Mucosa of gallbladder (tissue), 1 donor: ENCODE measurements at regions not wholly inside any gene's neighbourhood (a gene's known extent, or its start where the extent isn't known, plus 50 kb on each side); places are given as distances from the start of the nearest gene placed in this dataset.
"Not testable (repeated sequence)": the region's sequence is repeated elsewhere in the genome, so short reads cannot be mapped to it uniquely, and the experiment has no call there.

Experiments
- DNase-seq: peaks from one replicate; pipeline ENCODE4 v3.0.0-alpha.2; 2020; ENCODE audit warnings: low spot score
- donor health status: DM: no; HTN: no; CAD: no.

DNA sequence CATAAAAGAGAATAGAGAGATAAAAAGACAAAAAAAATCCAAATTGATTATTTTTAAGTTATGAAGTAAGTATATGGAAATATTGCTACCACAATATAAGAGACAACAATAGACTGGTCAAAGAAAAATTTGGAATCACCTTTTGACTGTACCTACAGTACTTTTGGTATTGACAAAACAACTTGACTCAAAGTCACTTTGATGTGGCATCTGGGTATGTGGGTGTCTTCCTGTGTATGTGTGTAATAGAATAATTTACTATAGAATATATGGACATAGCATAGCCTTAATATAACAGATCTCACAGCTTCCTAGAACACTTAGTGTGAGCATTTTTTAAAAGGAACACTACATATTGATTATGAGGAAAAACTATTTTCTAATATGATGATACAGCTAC, 1016.2 kb upstream of the PCDH20 start:
- no peak for DNase-seq

GRCh38 chr13:62418872-62419271, 1003.2 kb upstream of the PCDH20 start:
- DNase-seq, result no peak

DNA sequence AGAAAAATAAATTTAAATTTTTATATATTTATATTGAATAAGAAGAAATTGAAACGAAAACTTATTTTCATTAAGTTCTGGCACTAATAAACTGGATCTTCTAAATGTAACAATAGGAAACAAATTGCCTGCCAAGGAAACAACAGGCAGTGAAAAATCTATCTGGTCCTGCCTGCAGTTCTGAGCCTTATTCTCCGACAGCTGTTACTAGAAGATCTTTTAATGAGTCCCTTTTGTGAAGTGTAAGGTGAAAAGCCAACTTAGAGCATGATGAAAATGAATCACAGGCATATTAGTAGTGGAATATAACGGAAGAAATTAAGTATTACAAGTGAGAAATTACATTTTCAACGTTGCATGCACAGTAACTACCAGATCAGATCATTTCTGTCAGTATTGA, 1002.7 kb upstream of the PCDH20 start:
- no peak for DNase-seq

- no peak for DNase-seq
Measured at GRCh38 chr13:62407871-62408270, 992.2 kb upstream of the PCDH20 start.

GRCh38 chr13:62388515-62388914, 972.9 kb upstream of the PCDH20 start:
- no peak for DNase-seq

- no peak for DNase-seq
Measured at GRCh38 chr13:62387647-62388046, 972.0 kb upstream of the PCDH20 start.

DNA sequence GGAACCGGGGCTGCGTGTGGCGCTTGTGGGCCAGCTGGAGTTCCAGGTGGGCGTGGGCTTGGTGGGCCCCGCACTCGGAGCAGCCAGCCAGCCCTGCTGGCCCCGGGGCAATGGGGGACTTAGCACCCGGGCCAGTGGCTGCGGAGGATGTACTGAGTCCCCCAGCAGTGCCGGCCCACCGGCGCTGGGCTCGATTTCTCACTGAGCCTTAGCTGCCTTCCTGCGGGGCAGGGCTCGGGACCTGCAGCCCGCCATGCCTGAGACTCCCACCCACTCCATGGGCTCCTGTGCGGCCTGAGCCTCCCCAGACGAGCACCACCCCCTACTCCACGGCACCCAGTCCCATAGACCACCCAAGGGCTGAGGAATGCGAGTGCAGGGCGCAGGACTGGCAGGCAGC, 963.6 kb upstream of the PCDH20 start:
- DNase-seq, result not testable (repeated sequence)

DNA sequence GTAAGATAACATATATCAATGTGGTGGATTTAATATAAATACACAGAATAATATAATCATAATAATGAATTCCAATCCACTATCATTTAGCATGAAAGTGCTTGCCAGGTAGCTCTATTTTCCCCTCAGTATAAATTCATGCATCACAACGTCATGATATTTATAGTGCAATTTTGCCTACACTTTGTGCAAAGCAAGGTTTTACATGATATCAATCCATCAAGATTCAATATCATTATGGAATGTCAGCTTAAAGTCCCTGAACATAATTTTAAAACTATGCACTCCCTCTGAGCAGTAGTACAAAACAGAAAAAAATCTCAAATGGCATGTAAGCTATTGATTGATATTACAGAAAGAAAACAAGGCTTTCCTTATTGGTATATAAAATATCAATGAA, 962.2 kb upstream of the PCDH20 start:
- no peak for DNase-seq

GRCh38 chr13:62375653-62376052, 960.0 kb upstream of the PCDH20 start:
- no peak for DNase-seq

DNA sequence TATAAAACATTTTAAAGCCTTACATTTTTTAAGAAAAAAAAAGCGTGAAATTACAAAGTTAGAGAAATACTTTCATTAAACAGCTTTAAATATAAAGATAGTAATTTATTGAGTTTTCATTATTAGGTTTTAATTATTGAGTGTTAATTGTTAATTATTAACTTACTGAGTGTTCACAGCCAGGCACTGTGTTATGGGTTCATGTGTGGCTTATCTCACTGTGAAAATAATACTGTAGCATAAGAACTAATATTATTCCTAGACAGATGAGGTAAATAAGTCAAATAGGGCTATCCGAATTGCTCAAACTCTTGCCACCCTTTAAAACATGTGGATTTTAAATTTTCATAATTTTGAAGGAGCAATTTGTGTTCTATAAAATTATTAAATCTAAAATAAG, 956.1 kb upstream of the PCDH20 start:
- no peak for DNase-seq

GRCh38 chr13:62367971-62368370, 952.3 kb upstream of the PCDH20 start:
- DNase-seq, result not testable (repeated sequence)

DNA sequence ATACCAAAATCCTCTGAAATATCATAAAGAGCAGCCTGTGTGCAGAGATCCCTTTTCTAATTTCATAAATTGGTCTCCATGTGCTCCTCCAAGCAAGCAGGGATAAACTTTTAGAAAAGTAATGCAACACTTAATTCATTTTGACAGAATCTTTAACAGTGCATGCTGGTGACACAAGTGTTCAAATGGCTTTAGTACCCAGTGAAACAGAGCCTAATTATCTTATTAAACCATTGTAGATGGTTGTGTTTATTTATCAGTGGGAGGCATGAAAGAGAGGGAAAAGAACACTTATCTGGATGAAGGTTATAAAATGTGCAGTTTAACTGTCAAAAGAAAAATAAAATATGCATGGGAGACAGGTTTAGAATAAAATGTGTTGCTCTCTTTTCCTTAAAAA, 945.0 kb upstream of the PCDH20 start:
- DNase-seq, result no peak

GRCh38 chr13:62358646-62358932, 942.9 kb upstream of the PCDH20 start:
- DNase-seq, result no peak

- no peak for DNase-seq
Measured at GRCh38 chr13:62357887-62358645, 942.4 kb upstream of the PCDH20 start.

- DNase-seq, result no peak
Measured at GRCh38 chr13:62356977-62357376, 941.3 kb upstream of the PCDH20 start.

DNA sequence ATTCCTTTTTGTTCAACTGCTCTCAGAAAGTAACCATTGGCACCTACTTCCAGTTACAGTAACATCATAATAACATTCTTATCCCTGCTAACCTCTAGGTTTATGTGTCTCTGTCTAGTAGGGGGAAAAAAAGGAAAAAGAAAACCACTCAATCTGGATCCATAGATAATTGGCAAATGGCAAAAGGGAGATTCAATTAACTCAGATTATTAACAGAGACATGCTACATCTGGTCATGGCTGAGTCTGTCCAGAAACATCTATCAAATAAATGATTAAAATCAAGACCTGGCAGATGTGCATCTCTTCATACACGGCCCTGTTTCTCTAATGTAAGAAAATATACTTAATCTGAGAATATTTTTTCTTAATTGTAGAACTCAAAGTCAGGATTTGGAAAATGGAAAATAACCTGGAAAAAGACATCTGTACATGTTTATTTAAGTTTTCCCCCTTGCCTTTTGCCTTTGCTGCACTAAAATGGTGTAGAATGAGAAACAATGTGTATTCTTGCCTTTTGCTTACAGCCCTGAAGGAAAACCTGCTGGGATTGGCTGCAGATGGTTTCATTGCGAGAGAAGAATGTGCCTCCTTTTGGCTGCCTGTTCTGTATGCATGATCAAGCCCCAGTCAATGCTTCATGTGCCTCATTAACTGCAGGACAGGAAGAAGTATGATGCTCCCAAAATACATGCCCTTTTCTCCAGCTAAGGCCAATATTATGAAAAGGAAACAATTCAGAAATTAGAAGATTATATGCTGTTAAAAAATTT, 921.6 kb upstream of the PCDH20 start:
- DNase-seq, result no peak

DNA sequence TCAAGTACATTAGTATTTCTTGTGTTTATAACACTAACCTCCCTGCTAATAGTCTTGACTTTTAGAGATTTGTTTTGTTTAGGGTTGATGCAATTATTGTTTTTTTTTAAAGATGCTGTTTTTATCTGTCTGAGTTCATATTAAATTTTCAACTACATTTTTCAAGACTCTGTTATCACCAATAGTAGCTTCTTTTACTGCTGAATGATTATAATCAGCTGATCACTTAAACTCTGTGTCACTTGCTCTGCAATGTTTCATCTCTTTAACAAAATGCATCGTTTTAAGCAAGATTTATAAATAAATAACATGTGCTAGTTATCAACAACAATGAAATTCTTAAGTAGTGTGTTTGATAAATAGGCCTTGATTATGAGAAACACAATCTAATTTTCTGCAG, 920.9 kb upstream of the PCDH20 start:
- DNase-seq, result no peak

DNA sequence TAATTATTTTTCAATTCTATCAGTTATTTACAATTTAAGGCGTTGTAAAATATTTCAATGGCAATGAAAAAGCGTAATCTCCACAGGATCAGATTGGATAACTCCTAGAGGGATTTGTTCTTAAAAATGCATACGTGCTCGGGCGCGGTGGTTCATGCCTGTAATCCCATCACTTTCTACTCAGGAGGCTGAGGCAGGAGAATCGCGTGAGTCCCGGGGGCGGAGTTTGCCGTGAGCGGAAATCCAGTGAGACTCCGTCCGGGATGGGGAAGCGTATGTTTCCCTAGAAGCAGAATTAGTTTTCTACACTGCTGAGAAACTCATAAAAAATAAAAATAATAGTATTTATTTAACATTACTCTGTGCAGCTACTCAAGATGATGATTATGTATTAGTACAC, 917.8 kb upstream of the PCDH20 start:
- DNase-seq, result no peak

DNA sequence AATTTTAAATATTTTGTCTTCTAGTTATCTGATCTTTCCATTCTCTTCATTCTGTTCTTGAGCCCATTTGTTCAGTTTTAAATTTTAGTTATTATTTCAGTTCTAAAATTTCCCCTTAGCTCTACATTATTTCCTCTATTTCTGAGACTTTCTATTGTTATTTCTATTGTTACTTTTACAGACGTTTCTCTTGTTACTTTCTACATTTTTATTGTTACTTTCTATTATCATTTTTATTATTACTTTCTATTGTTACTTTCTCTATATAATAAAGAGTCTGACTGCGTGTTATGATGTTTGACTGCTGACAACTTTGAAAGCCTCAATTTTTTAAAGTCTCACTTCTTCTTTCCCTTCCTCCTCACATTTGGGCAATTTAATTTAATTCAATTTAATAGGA, 915.7 kb upstream of the PCDH20 start:
- no peak for DNase-seq

GRCh38 chr13:62327367-62327766, 911.7 kb upstream of the PCDH20 start:
- no peak for DNase-seq

- DNase-seq, result no peak
Measured at GRCh38 chr13:62324842-62325241, 909.2 kb upstream of the PCDH20 start.

GRCh38 chr13:62321895-62322294, 906.2 kb upstream of the PCDH20 start:
- no peak for DNase-seq

DNA sequence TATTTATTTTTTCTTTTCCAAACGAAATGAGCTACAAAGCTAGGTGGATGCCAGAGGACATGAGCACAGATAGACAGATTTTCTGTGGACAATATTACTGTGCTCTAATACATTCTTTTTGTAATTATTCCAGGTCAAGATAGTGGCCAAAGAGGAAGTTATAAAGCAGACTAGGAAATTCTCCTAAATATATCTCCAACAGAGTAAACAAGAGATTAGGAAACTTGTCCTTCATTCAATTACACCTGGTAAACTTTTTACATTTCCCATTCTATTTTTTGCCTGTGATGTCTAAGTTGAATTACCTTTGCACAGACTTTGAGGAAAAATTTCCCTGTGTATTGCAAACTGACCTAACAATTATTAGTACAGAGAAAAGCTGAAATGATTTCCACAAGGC, 905.5 kb upstream of the PCDH20 start:
- DNase-seq, result no peak
